Liver (tissue), 8 donors: ENCODE measurements at regions not wholly inside any gene's neighbourhood (a gene's known extent, or its start where the extent isn't known, plus 50 kb on each side); places are given as distances from the start of the nearest gene placed in this dataset.
"Not testable (repeated sequence)": the region's sequence is repeated elsewhere in the genome, so short reads cannot be mapped to it uniquely, and the experiment has no call there.

Source experiments
- DNase-seq: peaks from one replicate; pipeline ENCODE4 v3.0.0-alpha.2; 2017; ENCODE audit warnings: low spot score
- H3K27ac ChIP-seq, 2 donors: one replicate each; pipeline ENCODE4 v1.7.0; 2013; ENCODE audit warnings: inconsistent platforms in 2 of 2, low read length in 2 of 2, control low read depth in 1 of 2, low read depth in 1 of 2, mild to moderate bottlenecking in 1 of 2
- H3K27me3 ChIP-seq, 4 donors: one replicate each; pipeline versions ENCODE4 v1.6.1 to v1.7.0; 2013; ENCODE audit warnings: low read length in 3 of 4, inconsistent platforms in 1 of 4, mild to moderate bottlenecking in 1 of 4, moderate library complexity in 1 of 4; ENCODE audit not compliant: control insufficient read depth in 4 of 4, insufficient read depth in 4 of 4
- H3K36me3 ChIP-seq, 4 donors: one replicate each; pipeline versions ENCODE4 v1.6.1 to v1.7.0; 2013; ENCODE audit warnings: low read length in 3 of 4, mild to moderate bottlenecking in 3 of 4, low read depth in 1 of 4, moderate library complexity in 1 of 4; ENCODE audit not compliant: control insufficient read depth in 4 of 4, insufficient read depth in 3 of 4
- H3K4me1 ChIP-seq, 4 donors: one replicate each; pipeline versions ENCODE4 v1.6.1 to v1.7.0; 2013; ENCODE audit warnings: low read length in 3 of 4, mild to moderate bottlenecking in 3 of 4, moderate library complexity in 1 of 4; ENCODE audit not compliant: control insufficient read depth in 4 of 4, insufficient read depth in 4 of 4
- H3K4me3 ChIP-seq, 3 donors: one replicate each; pipeline versions ENCODE4 v1.6.1 to v1.7.0; 2013; ENCODE audit warnings: low read length in 3 of 3, control low read depth in 1 of 3, low read depth in 1 of 3, mild to moderate bottlenecking in 1 of 3
- H3K9ac ChIP-seq, 2 donors: one replicate each; pipeline ENCODE4 v1.7.0; 2013; ENCODE audit warnings: low read length in 2 of 2, mild to moderate bottlenecking in 2 of 2, moderate library complexity in 2 of 2, control low read depth in 1 of 2, low read depth in 1 of 2
- H3K9me3 ChIP-seq, 4 donors: one replicate each; pipeline versions ENCODE4 v1.6.1 to v1.7.0; 2013; ENCODE audit warnings: low read length in 3 of 4; ENCODE audit not compliant: control insufficient read depth in 4 of 4
- ATF3 ChIP-seq: IDR thresholded peaks from 2 replicates; pipeline ENCODE4 v1.6.1; 2016; ENCODE audit warnings: antibody characterized with exemption
- FOXA1 ChIP-seq: IDR thresholded peaks from 2 replicates; pipeline ENCODE4 v1.6.1; 2016; ENCODE audit warnings: antibody characterized with exemption
- FOXA2 ChIP-seq: IDR thresholded peaks from 2 replicates; pipeline ENCODE4 v1.6.1; 2016; ENCODE audit warnings: antibody characterized with exemption
- GABPA ChIP-seq, 2 donors: IDR thresholded peaks in 1 of 2; conservative IDR thresholded peaks in 1 of 2; 2 replicates each; pipeline ENCODE4 v1.6.1; 2016; ENCODE audit warnings: antibody characterized with exemption in 2 of 2, mild to moderate bottlenecking in 1 of 2, moderate library complexity in 1 of 2
- HNF4A ChIP-seq, 2 donors: conservative IDR thresholded peaks; 2 replicates each; pipeline ENCODE4 v1.6.1; 2016; ENCODE audit warnings: antibody characterized with exemption in 2 of 2, mild to moderate bottlenecking in 2 of 2
- HNF4G ChIP-seq: IDR thresholded peaks from 2 replicates; pipeline ENCODE4 v1.6.1; 2016; ENCODE audit warnings: antibody characterized with exemption
- JUND ChIP-seq, 2 donors: IDR thresholded peaks; 2 replicates each; pipeline ENCODE4 v1.6.1; 2016; ENCODE audit warnings: antibody characterized with exemption in 2 of 2
- MAX ChIP-seq: IDR thresholded peaks from 2 replicates; pipeline ENCODE4 v1.6.1; 2016; ENCODE audit warnings: antibody characterized with exemption
- NR2F2 ChIP-seq: IDR thresholded peaks from 2 replicates; pipeline ENCODE4 v1.6.1; 2016; ENCODE audit warnings: antibody characterized with exemption
- RAD21 ChIP-seq, 2 donors: IDR thresholded peaks; 2 replicates each; pipeline ENCODE4 v1.6.1; 2016; ENCODE audit warnings: antibody characterized with exemption in 2 of 2, mild to moderate bottlenecking in 2 of 2
- RXRA ChIP-seq, 2 donors: IDR thresholded peaks; 2 replicates each; pipeline ENCODE4 v1.6.1; 2017 to 2018; ENCODE audit warnings: antibody characterized with exemption in 2 of 2, mild to moderate bottlenecking in 1 of 2
- SP1 ChIP-seq: IDR thresholded peaks from 2 replicates; pipeline ENCODE4 v1.6.1; 2018; ENCODE audit warnings: antibody characterized with exemption, mild to moderate bottlenecking
- TAF1 ChIP-seq: conservative IDR thresholded peaks from 2 replicates; pipeline ENCODE4 v1.6.1; 2016; ENCODE audit warnings: antibody characterized with exemption, mild to moderate bottlenecking
- YY1 ChIP-seq: IDR thresholded peaks from 2 replicates; pipeline ENCODE4 v1.6.1; 2016; ENCODE audit warnings: antibody characterized with exemption, mild to moderate bottlenecking
- ZBTB33 ChIP-seq: IDR thresholded peaks from 2 replicates; pipeline ENCODE4 v1.6.1; 2016; ENCODE audit warnings: antibody characterized with exemption
- WGBS: extraction: QIAGEN DNeasy Blood & Tissue Kit; methylation state at CpG from one replicate; pipeline ENCODE4 v1.1.7; 2013; 5-methylcytosine and 5-hydroxymethylcytosine counted together
- TF ChIP-seq, protein P1 (sequence below): fragments of 150-350 bp; IDR thresholded peaks from 2 replicates; pipeline ENCODE4 v1.5.1; 2017; ENCODE audit warnings: improper control_type of control experiment, low read depth, low read length; ENCODE audit not compliant: missing input control
- TF ChIP-seq, protein P2 (sequence below): IDR thresholded peaks from 2 replicates; pipeline ENCODE4 v1.6.1; 2016; ENCODE audit warnings: antibody characterized with exemption, mild to moderate bottlenecking
- donor health status: healthy.
- donor health status: healthy.
- donor health status: healthy.
- donor health status: healthy.
- donor health status: healthy.

GRCh38 chr14:27363036-27363435 is 765.2 kb upstream of the NOVA1 start:
- H3K4me1 ChIP-seq, H3K4me3 ChIP-seq, H3K27me3 ChIP-seq, H3K9me3 ChIP-seq, H3K9ac ChIP-seq, DNase-seq, H3K27ac ChIP-seq, H3K36me3 ChIP-seq: not testable (repeated sequence)
- 74% methylated on average over 8 of the region's 8 CpGs for WGBS

DNA sequence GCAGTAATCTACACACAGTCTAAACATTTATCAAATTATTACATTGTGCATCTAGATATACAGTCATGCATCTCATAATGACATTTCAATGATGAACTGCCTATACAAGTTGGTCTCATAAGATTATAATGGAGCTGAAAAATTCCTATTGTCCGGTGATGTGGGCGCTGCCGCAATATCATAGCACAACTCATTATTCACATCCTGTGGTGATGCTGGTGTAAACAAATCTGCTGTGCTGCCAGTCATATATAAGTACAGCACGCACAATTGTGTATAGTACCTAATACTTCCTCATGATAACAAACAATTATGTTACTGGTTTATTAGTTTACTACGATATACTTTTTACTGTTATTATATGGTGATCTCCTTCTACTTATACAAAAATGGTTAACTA is 768.8 kb upstream of the NOVA1 start:
- H3K4me3 ChIP-seq, result no peak overlapping the region
- no peaks in the 10 kb centered on the region for H3K4me1 ChIP-seq
- 87% methylated on average over 5 of the region's 5 CpGs for WGBS
- no peak for TF ChIP-seq RAD21 (IDR thresholded peaks at IDR 0.05)
- no peak for TF ChIP-seq RXRA (IDR thresholded peaks at IDR 0.05)
- no peak for TF ChIP-seq MAX
- no peak for TF ChIP-seq TAF1
- TF ChIP-seq ZBTB33, result no peak
- TF ChIP-seq YY1, result no peak
- no peak for TF ChIP-seq NR2F2
- no peak for TF ChIP-seq FOXA2
- TF ChIP-seq HNF4A (conservative IDR thresholded peaks at IDR 0.05), result no peak
- TF ChIP-seq HNF4G, result no peak
- TF ChIP-seq, protein P1, sequence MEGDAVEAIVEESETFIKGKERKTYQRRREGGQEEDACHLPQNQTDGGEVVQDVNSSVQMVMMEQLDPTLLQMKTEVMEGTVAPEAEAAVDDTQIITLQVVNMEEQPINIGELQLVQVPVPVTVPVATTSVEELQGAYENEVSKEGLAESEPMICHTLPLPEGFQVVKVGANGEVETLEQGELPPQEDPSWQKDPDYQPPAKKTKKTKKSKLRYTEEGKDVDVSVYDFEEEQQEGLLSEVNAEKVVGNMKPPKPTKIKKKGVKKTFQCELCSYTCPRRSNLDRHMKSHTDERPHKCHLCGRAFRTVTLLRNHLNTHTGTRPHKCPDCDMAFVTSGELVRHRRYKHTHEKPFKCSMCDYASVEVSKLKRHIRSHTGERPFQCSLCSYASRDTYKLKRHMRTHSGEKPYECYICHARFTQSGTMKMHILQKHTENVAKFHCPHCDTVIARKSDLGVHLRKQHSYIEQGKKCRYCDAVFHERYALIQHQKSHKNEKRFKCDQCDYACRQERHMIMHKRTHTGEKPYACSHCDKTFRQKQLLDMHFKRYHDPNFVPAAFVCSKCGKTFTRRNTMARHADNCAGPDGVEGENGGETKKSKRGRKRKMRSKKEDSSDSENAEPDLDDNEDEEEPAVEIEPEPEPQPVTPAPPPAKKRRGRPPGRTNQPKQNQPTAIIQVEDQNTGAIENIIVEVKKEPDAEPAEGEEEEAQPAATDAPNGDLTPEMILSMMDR, result no peak
- TF ChIP-seq GABPA (IDR thresholded peaks at IDR 0.05 in 1 of 2, conservative IDR thresholded peaks at IDR 0.05 in 1 of 2), result no peak
- TF ChIP-seq, protein P2, sequence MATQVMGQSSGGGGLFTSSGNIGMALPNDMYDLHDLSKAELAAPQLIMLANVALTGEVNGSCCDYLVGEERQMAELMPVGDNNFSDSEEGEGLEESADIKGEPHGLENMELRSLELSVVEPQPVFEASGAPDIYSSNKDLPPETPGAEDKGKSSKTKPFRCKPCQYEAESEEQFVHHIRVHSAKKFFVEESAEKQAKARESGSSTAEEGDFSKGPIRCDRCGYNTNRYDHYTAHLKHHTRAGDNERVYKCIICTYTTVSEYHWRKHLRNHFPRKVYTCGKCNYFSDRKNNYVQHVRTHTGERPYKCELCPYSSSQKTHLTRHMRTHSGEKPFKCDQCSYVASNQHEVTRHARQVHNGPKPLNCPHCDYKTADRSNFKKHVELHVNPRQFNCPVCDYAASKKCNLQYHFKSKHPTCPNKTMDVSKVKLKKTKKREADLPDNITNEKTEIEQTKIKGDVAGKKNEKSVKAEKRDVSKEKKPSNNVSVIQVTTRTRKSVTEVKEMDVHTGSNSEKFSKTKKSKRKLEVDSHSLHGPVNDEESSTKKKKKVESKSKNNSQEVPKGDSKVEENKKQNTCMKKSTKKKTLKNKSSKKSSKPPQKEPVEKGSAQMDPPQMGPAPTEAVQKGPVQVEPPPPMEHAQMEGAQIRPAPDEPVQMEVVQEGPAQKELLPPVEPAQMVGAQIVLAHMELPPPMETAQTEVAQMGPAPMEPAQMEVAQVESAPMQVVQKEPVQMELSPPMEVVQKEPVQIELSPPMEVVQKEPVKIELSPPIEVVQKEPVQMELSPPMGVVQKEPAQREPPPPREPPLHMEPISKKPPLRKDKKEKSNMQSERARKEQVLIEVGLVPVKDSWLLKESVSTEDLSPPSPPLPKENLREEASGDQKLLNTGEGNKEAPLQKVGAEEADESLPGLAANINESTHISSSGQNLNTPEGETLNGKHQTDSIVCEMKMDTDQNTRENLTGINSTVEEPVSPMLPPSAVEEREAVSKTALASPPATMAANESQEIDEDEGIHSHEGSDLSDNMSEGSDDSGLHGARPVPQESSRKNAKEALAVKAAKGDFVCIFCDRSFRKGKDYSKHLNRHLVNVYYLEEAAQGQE, result no peak
- TF ChIP-seq FOXA1, result no peak
- TF ChIP-seq JUND (IDR thresholded peaks at IDR 0.05), result no peak
- TF ChIP-seq ATF3, result no peak
- TF ChIP-seq SP1, result no peak
- no peaks in the 10 kb centered on the region for H3K9me3 ChIP-seq
- no peak for DNase-seq
- no peaks in the 10 kb centered on the region for H3K36me3 ChIP-seq
- no peak overlapping the region for H3K27ac ChIP-seq
- no peak overlapping the region for H3K9ac ChIP-seq
- H3K27me3 ChIP-seq, result no peaks in the 10 kb centered on the region
